NCI-H345 treated with DMSO at 0.1 percent for 48 hours (cell line): ENCODE measurements at regions not wholly inside any gene's neighbourhood (a gene's known extent, or its start where the extent isn't known, plus 50 kb on each side); places are given as distances from the start of the nearest gene placed in this dataset.

ENCODE experiments used
- DNase-seq: peaks from one replicate; lab custom pipeline; 2025; ENCODE audit not compliant: unreplicated experiment; lab: John Stamatoyannopoulos, UW

GRCh38 chr17:79377230-79377786 lies 233.5 kb downstream of the RBFOX3 start:
- no peak for DNase-seq

GRCh38 chr17:79374807-79375206 lies 236.0 kb downstream of the RBFOX3 start:
- no peak for DNase-seq

- no peak for DNase-seq
These were observed 236.7 kb downstream of the RBFOX3 start for GRCh38 chr17:79374087-79374689.

GRCh38 chr17:79372470-79373238 lies 238.2 kb downstream of the RBFOX3 start:
- DNase-seq, result no peak

- no peak for DNase-seq
These were observed 238.9 kb downstream of the RBFOX3 start for GRCh38 chr17:79371984-79372383.

GRCh38 chr17:79370594-79370993 lies 240.3 kb downstream of the RBFOX3 start:
- DNase-seq, result no peak

GRCh38 chr17:79370126-79370525 lies 240.7 kb downstream of the RBFOX3 start:
- DNase-seq, result no peak

- no peak for DNase-seq
These were observed 241.3 kb downstream of the RBFOX3 start for GRCh38 chr17:79369532-79369931.

GRCh38 chr17:79369001-79369400 lies 241.8 kb downstream of the RBFOX3 start:
- DNase-seq, result no peak

- DNase-seq, result no peak
These were observed 242.3 kb downstream of the RBFOX3 start for GRCh38 chr17:79368521-79368920.

- no peak for DNase-seq
These were observed 243.8 kb downstream of the RBFOX3 start for GRCh38 chr17:79366988-79367571.

- no peak for DNase-seq
These were observed 244.7 kb downstream of the RBFOX3 start for GRCh38 chr17:79365836-79366770.

GRCh38 chr17:79365351-79365750 lies 245.5 kb downstream of the RBFOX3 start:
- DNase-seq, result no peak

- DNase-seq, result no peak
These were observed 246.3 kb downstream of the RBFOX3 start for GRCh38 chr17:79364315-79365094.

GRCh38 chr17:79363552-79364275 lies 247.1 kb downstream of the RBFOX3 start:
- DNase-seq, result no peak

- DNase-seq, result no peak
These were observed 248.0 kb downstream of the RBFOX3 start for GRCh38 chr17:79362772-79363305.

- peak; percentile 8 for DNase-seq
These were observed 248.7 kb downstream of the RBFOX3 start for GRCh38 chr17:79361873-79362771.

- DNase-seq, result no peak
These were observed 249.6 kb downstream of the RBFOX3 start for GRCh38 chr17:79361221-79361734.
